Endothelial cell of umbilical vein (primary cell): ENCODE measurements at regions not wholly inside any gene's neighbourhood (a gene's known extent, or its start where the extent isn't known, plus 50 kb on each side); places are given as distances from the start of the nearest gene placed in this dataset.

Experiments used
- BruUV-seq: library from RNA; stranded (reverse); fragments of 400-500 nt; replicated peaks from 2 replicates; lab custom pipeline; 2021; lab: Mats Ljungman, UMichigan
- CTCF ChIA-PET: fragments of 300-600, 350-600 bp; sonication (Branson Sonifier 250); formaldehyde crosslinking; loops from one replicate; lab custom pipeline; 2021; ENCODE audit warnings: antibody characterized with exemption, inconsistent platforms; lab: Charles Lee
- POLR2A ChIA-PET: fragments of 300-600, 350-600 bp; sonication (Branson Sonifier 250); formaldehyde crosslinking; loops from one replicate; lab custom pipeline; 2021; ENCODE audit warnings: antibody characterized with exemption, inconsistent platforms; lab: Charles Lee
- DNase-seq: peaks from one replicate; pipeline ENCODE4 v3.0.0-alpha.2; 2011; ENCODE audit warnings: low read depth, low spot score
- FAIRE-seq: peaks from 2 replicates; lab custom pipeline; 2011; peaks lifted over from hg19 to GRCh38; lab: Jason Lieb, UNC
- H2AFZ ChIP-seq: 2 replicates; pipeline ENCODE4 v1.6.0; 2012; ENCODE audit warnings: low read depth, low read length, control low read depth, inconsistent platforms
- H3K27ac ChIP-seq: 2 replicates; pipeline ENCODE4 v1.5.1; 2011; ENCODE audit warnings: low read depth, mild to moderate bottlenecking, control low read depth, low read length, moderate library complexity; ENCODE audit not compliant: insufficient read depth
- H3K27me3 ChIP-seq, 2 experiments: 2 replicates each; pipeline versions ENCODE4 v1.6.0 to v1.6.1; 2011; ENCODE audit warnings: low read length in 2 of 2, mixed read lengths in 1 of 2; ENCODE audit not compliant: control insufficient read depth in 2 of 2, insufficient read depth in 2 of 2
- H3K36me3 ChIP-seq, 2 experiments: 2 replicates in 1 of 2; 3 replicates in 1 of 2; pipeline ENCODE4 v1.5.1; 2011; ENCODE audit warnings: low read length in 2 of 2, mild to moderate bottlenecking in 1 of 2, moderate library complexity in 1 of 2; ENCODE audit not compliant: control insufficient read depth in 2 of 2, insufficient read depth in 2 of 2; ENCODE audit errors: extremely low read depth in 1 of 2
- H3K4me1 ChIP-seq: 3 replicates; pipeline ENCODE4 v1.5.1; 2011; ENCODE audit warnings: mild to moderate bottlenecking, low read length; ENCODE audit not compliant: control insufficient read depth, insufficient read depth; ENCODE audit errors: extremely low read depth
- H3K4me2 ChIP-seq: 2 replicates; pipeline ENCODE4 v1.6.1; 2011; ENCODE audit warnings: low read length, control low read depth, mixed read lengths; ENCODE audit not compliant: insufficient read depth
- H3K4me3 ChIP-seq, 3 experiments: fragments of 200-600 bp in 1 of 3; sonication (generic), shearing (Covaris generic) in 1 of 3; replicated peaks in 1 of 3; 2 replicates each; pipeline ENCODE4 v1.5.1; 2011 to 2016; ENCODE audit warnings: control low read depth in 3 of 3, low read length in 3 of 3, mild to moderate bottlenecking in 2 of 3, inconsistent platforms in 1 of 3, low read depth in 1 of 3, moderate library complexity in 1 of 3; ENCODE audit not compliant: insufficient read depth in 1 of 3
- H3K79me2 ChIP-seq: 2 replicates; pipeline ENCODE4 v1.6.0; 2012; ENCODE audit warnings: low read length, inconsistent platforms; ENCODE audit not compliant: control insufficient read depth, insufficient read depth
- H3K9ac ChIP-seq: replicated peaks from 2 replicates; pipeline ENCODE3; 2011; ENCODE audit warnings: low read length, control low read depth; ENCODE audit not compliant: insufficient read depth; ENCODE audit errors: extremely low read depth
- H3K9me1 ChIP-seq: replicated peaks from 3 replicates; pipeline ENCODE4 v1.6.0; 2011; ENCODE audit warnings: mild to moderate bottlenecking, low read length; ENCODE audit not compliant: control insufficient read depth, insufficient read depth; ENCODE audit errors: extremely low read depth
- H3K9me3 ChIP-seq: replicated peaks from 2 replicates; pipeline ENCODE4 v1.5.1; 2012; ENCODE audit warnings: low read length, inconsistent platforms; ENCODE audit not compliant: control insufficient read depth, insufficient read depth
- H4K20me1 ChIP-seq: replicated peaks from 2 replicates; pipeline ENCODE3; 2011; ENCODE audit warnings: mild to moderate bottlenecking, low read length; ENCODE audit not compliant: control insufficient read depth, insufficient read depth; ENCODE audit errors: extremely low read depth
- CTCF ChIP-seq, 2 donors: IDR thresholded peaks; 1 replicate in 1 of 2; 2 replicates in 1 of 2; pipeline ENCODE4 v1.5.1; 2011; ENCODE audit warnings: low read length in 2 of 2, mild to moderate bottlenecking in 2 of 2, moderate library complexity in 2 of 2, control low read depth in 1 of 2, inconsistent platforms in 1 of 2, low read depth in 1 of 2; ENCODE audit not compliant: insufficient read depth in 1 of 2; ENCODE audit errors: extremely low read depth in 1 of 2
- EZH2 ChIP-seq: IDR thresholded peaks from 2 replicates; pipeline ENCODE4 v1.6.1; 2012; ENCODE audit warnings: borderline replicate concordance, low read depth, mild to moderate bottlenecking, moderate library complexity, low read length, inconsistent platforms; ENCODE audit not compliant: severe bottlenecking
- FOS ChIP-seq: IDR thresholded peaks from 2 replicates; pipeline ENCODE4 v1.6.1; 2011; ENCODE audit warnings: mild to moderate bottlenecking, low read length, moderate library complexity, borderline replicate concordance; ENCODE audit not compliant: insufficient read depth
- GATA2 ChIP-seq: IDR thresholded peaks from 2 replicates; pipeline ENCODE4 v1.7.0; 2011; ENCODE audit warnings: low read depth, mild to moderate bottlenecking, moderate library complexity, mixed read lengths, low read length; ENCODE audit not compliant: insufficient read length, insufficient read depth
- JUN ChIP-seq: IDR thresholded peaks from 2 replicates; pipeline ENCODE4 v1.6.1; 2011; ENCODE audit warnings: borderline replicate concordance, low read depth; ENCODE audit not compliant: insufficient read length, insufficient read depth
- MAX ChIP-seq: IDR thresholded peaks from 2 replicates; pipeline ENCODE4 v1.6.1; 2011; ENCODE audit not compliant: insufficient read depth, insufficient read length
- MYC ChIP-seq: IDR thresholded peaks from one replicate; pipeline ENCODE4 v1.6.1; 2011; ENCODE audit warnings: mild to moderate bottlenecking, low read depth, low read length
- POLR2A ChIP-seq: IDR thresholded peaks from 2 replicates; pipeline ENCODE4 v1.6.1; 2012; ENCODE audit warnings: low read depth, mild to moderate bottlenecking, control low read depth, low read length
- POLR2AphosphoS5 ChIP-seq: IDR thresholded peaks from 2 replicates; pipeline ENCODE4 v1.6.1; 2012; ENCODE audit warnings: low read depth, mild to moderate bottlenecking, control low read depth, low read length, moderate library complexity; ENCODE audit not compliant: insufficient read depth
- dilution Hi-C: fragments of 300-500 bp; cut with MboI; formaldehyde crosslinking; loops from one replicate; pipeline ENCODE4 v1.15.0; 2019; ENCODE audit warnings: low sequenced_read_pairs; ENCODE audit not compliant: extremely low pct_ligation_motif_present
- intact Hi-C: fragments of 100-400 bp; cut with micrococcal nuclease; formaldehyde crosslinking; loops from one replicate; pipeline ENCODE4 v1.10.0; 2022

- H3K9ac ChIP-seq: no peak overlapping the region
- dilution Hi-C loops: no loop called here
- POLR2A ChIA-PET: no interaction called here
- H3K36me3 ChIP-seq: no peaks in the 10 kb centered on the region
- no peak overlapping the region for H2AFZ ChIP-seq
- H3K4me2 ChIP-seq: no peak overlapping the region
- no peaks in the 10 kb centered on the region for H4K20me1 ChIP-seq
- H3K79me2 ChIP-seq: no peaks in the 10 kb centered on the region
- intact Hi-C loops: no loop called here
- CTCF ChIA-PET: no interaction called here
- H3K27me3 ChIP-seq: no peaks in the 10 kb centered on the region
- DNase-seq (no peak), FAIRE-seq (no peak)
- H3K9me3 ChIP-seq: no peaks in the 10 kb centered on the region
- H3K9me1 ChIP-seq: no peaks in the 10 kb centered on the region
- peaks cover 18% of the 10 kb centered on the region for H3K4me1 ChIP-seq
- no peak for TF ChIP-seq FOS
- TF ChIP-seq GATA2: no peak
- no peak for TF ChIP-seq POLR2AphosphoS5
- H3K4me3 ChIP-seq: no peak overlapping the region
- no TSS peak for BruUV-seq
- H3K27ac ChIP-seq: no peak overlapping the region
Measured at GRCh38 chr2:37848451-37848850, 76.6 kb upstream of the RMDN2 start.

GRCh38 chr2:37849911-37850310 lies 75.2 kb upstream of the RMDN2 start:
- H4K20me1 ChIP-seq: no peaks in the 10 kb centered on the region
- no peak overlapping the region for H3K4me3 ChIP-seq
- intact Hi-C loops: no loop called here
- no peaks in the 10 kb centered on the region for H3K79me2 ChIP-seq
- H3K9me1 ChIP-seq: no peaks in the 10 kb centered on the region
- FAIRE-seq (no peak), DNase-seq (no peak)
- TF ChIP-seq POLR2AphosphoS5: no peak
- no peak for TF ChIP-seq EZH2
- TF ChIP-seq MAX: no peak
- no peak for TF ChIP-seq GATA2
- TF ChIP-seq JUN: no peak
- no peak for TF ChIP-seq POLR2A
- TF ChIP-seq MYC: no peak
- TF ChIP-seq FOS: no peak
- no peak for TF ChIP-seq CTCF (IDR thresholded peaks at IDR 0.05; ENCODE audit: extremely low read depth in 1 of 2, insufficient read depth in 1 of 2, low read depth in 1 of 2, low read length in 2 of 2)
- H3K27ac ChIP-seq: no peak overlapping the region
- dilution Hi-C loops: loop anchor here (25.0 kb wide), 1 partner anchor 438 kb away; no protein-coding TSS in a partner anchor
- H3K36me3 ChIP-seq: no peaks in the 10 kb centered on the region
- H3K9me3 ChIP-seq: no peaks in the 10 kb centered on the region
- POLR2A ChIA-PET: no interaction called here
- no peaks in the 10 kb centered on the region for H3K27me3 ChIP-seq
- no peak overlapping the region for H3K4me2 ChIP-seq
- BruUV-seq: no TSS peak
- H2AFZ ChIP-seq: no peak overlapping the region
- CTCF ChIA-PET: interaction anchor here (2.2 kb wide), 1 partner anchor 17 kb away, joined by 7 read pairs; no protein-coding TSS in a partner anchor
- no peak overlapping the region for H3K9ac ChIP-seq
- H3K4me1 ChIP-seq: peaks cover 25% of the 10 kb centered on the region
